ENCODE measurements at regions not wholly inside any gene's neighbourhood (a gene's known extent, or its start where the extent isn't known, plus 50 kb on each side); places are given as distances from the start of the nearest gene placed in this dataset.

DNA sequence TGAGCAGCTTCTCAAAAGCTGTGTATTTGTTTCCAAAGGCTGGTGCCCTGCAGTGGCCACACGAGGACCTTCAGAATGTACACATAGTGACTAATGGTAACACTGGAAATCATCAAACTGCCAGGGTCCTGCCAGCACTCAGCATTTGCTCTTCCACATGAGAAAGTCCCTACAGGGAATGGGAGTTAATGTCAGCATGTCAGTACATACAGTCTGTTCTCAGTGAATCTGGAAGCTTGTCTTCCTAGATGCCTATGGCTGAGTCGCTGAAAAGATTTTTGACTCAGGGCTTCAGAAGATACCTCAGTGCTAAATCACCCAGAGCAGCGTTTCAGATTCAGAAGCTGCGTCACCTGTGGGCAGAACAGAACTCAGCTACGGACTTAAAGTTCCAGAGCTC lies 108.2 kb downstream of the CDC7 start:
- H3K27ac ChIP-seq: no peak overlapping the region
- TF ChIP-seq ZFX (IDR thresholded peaks at IDR 0.05): no peak
- TF ChIP-seq, protein P1, sequence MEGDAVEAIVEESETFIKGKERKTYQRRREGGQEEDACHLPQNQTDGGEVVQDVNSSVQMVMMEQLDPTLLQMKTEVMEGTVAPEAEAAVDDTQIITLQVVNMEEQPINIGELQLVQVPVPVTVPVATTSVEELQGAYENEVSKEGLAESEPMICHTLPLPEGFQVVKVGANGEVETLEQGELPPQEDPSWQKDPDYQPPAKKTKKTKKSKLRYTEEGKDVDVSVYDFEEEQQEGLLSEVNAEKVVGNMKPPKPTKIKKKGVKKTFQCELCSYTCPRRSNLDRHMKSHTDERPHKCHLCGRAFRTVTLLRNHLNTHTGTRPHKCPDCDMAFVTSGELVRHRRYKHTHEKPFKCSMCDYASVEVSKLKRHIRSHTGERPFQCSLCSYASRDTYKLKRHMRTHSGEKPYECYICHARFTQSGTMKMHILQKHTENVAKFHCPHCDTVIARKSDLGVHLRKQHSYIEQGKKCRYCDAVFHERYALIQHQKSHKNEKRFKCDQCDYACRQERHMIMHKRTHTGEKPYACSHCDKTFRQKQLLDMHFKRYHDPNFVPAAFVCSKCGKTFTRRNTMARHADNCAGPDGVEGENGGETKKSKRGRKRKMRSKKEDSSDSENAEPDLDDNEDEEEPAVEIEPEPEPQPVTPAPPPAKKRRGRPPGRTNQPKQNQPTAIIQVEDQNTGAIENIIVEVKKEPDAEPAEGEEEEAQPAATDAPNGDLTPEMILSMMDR (conservative IDR thresholded peaks at IDR 0.05): no peak

DNA sequence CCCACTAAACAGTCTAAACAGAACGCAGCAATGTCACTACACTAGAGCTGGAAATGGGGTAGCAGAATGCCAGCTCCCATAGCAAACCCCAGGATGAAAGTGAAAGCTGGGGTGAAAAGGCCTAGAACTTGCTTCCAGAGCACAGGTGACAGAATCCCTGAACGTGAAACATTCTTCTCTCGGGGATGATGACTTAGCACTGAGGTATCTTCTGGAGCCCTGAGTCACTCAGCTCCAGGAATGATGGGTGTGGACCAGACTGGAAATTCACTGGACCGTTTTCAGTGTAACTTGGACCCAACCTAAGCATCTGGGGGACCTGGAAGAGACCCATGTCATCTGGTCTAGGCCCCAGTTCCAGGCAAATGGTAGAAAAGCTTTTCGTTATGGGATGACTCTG lies 108.9 kb downstream of the CDC7 start:
- H3K27ac ChIP-seq: no peak overlapping the region
- no peak for TF ChIP-seq ZFX (IDR thresholded peaks at IDR 0.05)
- TF ChIP-seq, protein P1 (conservative IDR thresholded peaks at IDR 0.05): no peak

DNA sequence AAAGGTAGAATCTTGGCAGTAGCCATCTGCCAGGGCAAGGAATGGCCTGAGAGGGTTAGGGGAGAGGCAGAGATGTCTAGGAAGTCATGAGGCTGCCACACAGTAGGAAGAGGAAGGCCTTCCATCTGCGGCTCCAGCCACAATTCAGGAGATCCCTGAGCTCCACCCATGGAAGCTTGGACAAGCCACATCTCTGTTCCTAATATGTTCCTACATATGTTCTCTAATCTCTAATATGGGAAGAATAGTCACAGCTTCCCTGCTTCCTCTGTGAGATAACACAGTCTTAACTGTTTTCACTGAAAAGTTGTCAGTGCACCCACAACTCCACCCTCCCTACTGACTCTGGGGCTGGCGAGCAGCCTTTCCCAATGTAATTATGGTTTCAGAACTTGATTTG lies 109.5 kb downstream of the CDC7 start:
- H3K27ac ChIP-seq: no peak overlapping the region
- TF ChIP-seq, protein P1 (conservative IDR thresholded peaks at IDR 0.05): no peak
- TF ChIP-seq ZFX (IDR thresholded peaks at IDR 0.05): no peak

DNA sequence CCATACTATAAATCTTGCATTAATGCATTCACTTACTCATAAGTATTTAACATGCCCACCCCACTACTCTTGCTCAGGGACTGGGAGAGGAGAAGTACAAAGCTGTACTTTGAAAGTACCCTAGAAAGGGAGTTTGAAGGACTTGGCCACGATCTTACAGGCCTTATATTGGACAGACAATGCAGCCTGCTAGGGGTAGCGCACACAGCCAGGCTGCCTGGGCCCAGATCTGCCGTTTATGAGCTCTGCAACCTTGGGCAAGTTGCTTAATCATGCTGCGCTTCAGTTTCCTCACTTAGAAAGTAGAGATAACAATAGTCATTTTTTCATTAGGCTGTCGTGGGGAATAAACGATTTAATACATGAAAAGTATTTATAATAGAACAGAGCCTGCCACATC lies 110.1 kb downstream of the CDC7 start:
- no peak for TF ChIP-seq ZFX (IDR thresholded peaks at IDR 0.05)
- TF ChIP-seq, protein P1 (conservative IDR thresholded peaks at IDR 0.05): no peak
- H3K27ac ChIP-seq: no peak overlapping the region

DNA sequence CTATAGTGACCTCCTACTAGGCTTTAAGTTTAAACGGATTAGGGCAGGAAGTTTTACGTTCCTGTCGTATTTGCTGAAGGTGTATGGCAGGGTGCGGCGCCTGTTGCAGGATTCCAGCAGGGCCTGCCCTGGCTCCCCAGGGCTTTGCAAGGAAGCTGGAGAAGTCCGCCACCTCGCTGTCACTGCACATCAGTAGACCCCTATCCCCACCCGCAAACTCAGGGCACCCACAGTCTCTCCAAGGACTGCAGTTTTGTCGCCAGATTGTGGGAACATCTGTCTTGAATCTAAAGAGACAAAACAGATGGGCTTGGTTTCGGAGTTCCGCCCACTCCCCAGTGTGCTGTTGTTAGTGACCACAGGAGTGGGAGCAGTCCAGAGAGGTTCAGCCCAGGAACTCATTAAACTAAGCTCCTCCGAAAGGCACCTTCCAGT lies 110.8 kb downstream of the CDC7 start:
- TF ChIP-seq ZFX (IDR thresholded peaks at IDR 0.05): no peak
- TF ChIP-seq, protein P1 (conservative IDR thresholded peaks at IDR 0.05): no peak
- no peak overlapping the region for H3K27ac ChIP-seq

DNA sequence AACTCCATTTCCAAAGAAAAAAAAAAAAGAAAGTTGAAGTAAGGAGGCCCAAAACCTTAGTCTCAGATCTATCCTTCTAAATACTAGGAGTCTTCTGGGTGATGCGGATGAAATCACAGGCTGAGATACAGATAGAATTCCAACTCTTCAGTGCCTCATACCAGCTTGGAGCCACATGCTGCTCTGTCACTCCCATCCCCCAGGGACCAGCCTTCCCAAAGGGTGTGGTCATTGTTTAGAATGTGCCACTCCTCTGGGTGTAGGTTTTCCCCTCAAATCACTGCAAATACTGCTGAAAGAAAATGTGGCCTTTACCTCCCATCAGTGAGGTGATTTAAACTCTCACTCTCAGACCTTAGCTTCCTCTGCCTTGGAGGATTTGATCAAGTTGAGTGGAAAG lies 112.9 kb downstream of the CDC7 start:
- no peak overlapping the region for H3K27ac ChIP-seq
- TF ChIP-seq, protein P1 (conservative IDR thresholded peaks at IDR 0.05): no peak
- no peak for TF ChIP-seq ZFX (IDR thresholded peaks at IDR 0.05)

DNA sequence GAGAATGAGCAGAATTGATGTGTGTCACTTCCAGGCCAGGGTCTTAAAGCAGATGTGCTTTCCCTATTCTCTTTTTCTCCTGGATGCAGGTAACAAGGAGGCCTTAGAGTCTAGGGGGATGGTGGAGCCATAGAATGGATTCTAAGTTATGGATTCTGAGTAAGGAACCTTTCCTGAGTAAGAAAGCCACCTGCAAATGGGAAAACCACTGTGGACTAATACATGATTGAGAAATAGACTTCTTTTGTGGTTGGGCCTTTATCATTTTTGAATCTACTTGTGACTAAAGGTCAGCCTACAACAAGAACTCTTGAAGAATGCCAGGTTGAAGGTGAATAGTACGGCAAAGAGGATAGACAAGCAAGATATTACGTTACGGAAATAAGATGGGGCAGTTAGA lies 116.1 kb downstream of the CDC7 start:
- H3K27ac ChIP-seq: no peak overlapping the region
- TF ChIP-seq, protein P1 (conservative IDR thresholded peaks at IDR 0.05): no peak
